Calu3 (cell line): ENCODE measurements at regions not wholly inside any gene's neighbourhood (a gene's known extent, or its start where the extent isn't known, plus 50 kb on each side); places are given as distances from the start of the nearest gene placed in this dataset.

ENCODE experiments used
- BruUV-seq: library from RNA; stranded (reverse); fragments of 400-500 nt; replicated peaks from 2 replicates; lab custom pipeline; 2021; lab: Mats Ljungman, UMichigan
- CTCF ChIA-PET: fragments of 300-600 bp; sonication (Branson Sonifier 250); formaldehyde crosslinking; loops from one replicate; lab custom pipeline; 2022; ENCODE audit warnings: antibody characterized with exemption; lab: Charles Lee
- DNase-seq: peaks from one replicate; pipeline ENCODE4 v3.0.0; 2022
- H3K27ac Mint-ChIP-seq: one replicate; pipeline ENCODE4 v1.8.0; 2022; ENCODE audit warnings: mixed read lengths; ENCODE audit not compliant: unreplicated experiment
- H3K27me3 Mint-ChIP-seq: one replicate; pipeline ENCODE4 v1.8.0; 2022; ENCODE audit warnings: mixed read lengths; ENCODE audit not compliant: unreplicated experiment
- H3K36me3 Mint-ChIP-seq: one replicate; pipeline ENCODE4 v1.8.0; 2022; ENCODE audit warnings: mild to moderate bottlenecking, moderate library complexity, mixed read lengths; ENCODE audit not compliant: insufficient read depth, unreplicated experiment
- H3K4me1 Mint-ChIP-seq: one replicate; pipeline ENCODE4 v1.8.0; 2022; ENCODE audit warnings: mild to moderate bottlenecking, low read depth, mixed read lengths; ENCODE audit not compliant: unreplicated experiment
- H3K4me3 Mint-ChIP-seq: one replicate; pipeline ENCODE4 v1.8.0; 2022; ENCODE audit warnings: mild to moderate bottlenecking, low read depth, moderate library complexity, mixed read lengths; ENCODE audit not compliant: unreplicated experiment
- H3K9me3 Mint-ChIP-seq: one replicate; pipeline ENCODE4 v1.8.0; 2022; ENCODE audit warnings: low read depth, mixed read lengths; ENCODE audit not compliant: unreplicated experiment
- intact Hi-C: fragments of 100-400 bp; cut with micrococcal nuclease; formaldehyde crosslinking; loops from one replicate; pipeline ENCODE4 v1.10.0; 2022; ENCODE audit not compliant: unreplicated experiment
- TF ChIP-seq, protein P1 (sequence below): fragments of 200-600 bp; IDR thresholded peaks from one replicate; pipeline ENCODE4 v1.8.0; 2022; ENCODE audit warnings: antibody characterized with exemption; ENCODE audit not compliant: unreplicated experiment

DNA sequence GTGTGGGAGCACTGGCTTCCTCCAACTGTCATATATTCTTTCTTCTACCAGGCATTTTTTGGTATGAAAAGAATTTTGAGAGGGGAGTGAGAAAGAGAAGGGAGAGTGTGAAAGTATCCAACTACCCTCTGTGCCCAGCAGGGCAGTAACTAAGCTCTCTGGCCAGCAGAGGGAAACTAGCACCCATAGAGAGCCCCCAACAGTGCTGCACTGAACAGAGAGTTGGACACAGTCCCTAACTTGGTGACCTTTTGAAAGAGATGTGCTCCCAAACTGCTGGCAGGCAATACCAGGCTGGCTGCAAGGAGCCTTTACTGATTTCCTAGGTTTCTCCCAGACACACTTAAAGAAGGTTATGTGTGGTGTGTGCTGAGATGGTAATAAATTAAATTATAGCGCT is 118.8 kb upstream of the PBX1 start:
- no peaks in the 10 kb centered on the region for H3K36me3 Mint-ChIP-seq
- peak; percentile 11 for DNase-seq
- H3K27me3 Mint-ChIP-seq: no peaks in the 10 kb centered on the region
- no peak overlapping the region for H3K27ac Mint-ChIP-seq
- CTCF ChIA-PET: interaction anchor here (0.6 kb wide), 2 partner anchors 10 to 162 kb away, joined by 3 to 6 read pairs; no protein-coding TSS in a partner anchor
- TF ChIP-seq, protein P1, sequence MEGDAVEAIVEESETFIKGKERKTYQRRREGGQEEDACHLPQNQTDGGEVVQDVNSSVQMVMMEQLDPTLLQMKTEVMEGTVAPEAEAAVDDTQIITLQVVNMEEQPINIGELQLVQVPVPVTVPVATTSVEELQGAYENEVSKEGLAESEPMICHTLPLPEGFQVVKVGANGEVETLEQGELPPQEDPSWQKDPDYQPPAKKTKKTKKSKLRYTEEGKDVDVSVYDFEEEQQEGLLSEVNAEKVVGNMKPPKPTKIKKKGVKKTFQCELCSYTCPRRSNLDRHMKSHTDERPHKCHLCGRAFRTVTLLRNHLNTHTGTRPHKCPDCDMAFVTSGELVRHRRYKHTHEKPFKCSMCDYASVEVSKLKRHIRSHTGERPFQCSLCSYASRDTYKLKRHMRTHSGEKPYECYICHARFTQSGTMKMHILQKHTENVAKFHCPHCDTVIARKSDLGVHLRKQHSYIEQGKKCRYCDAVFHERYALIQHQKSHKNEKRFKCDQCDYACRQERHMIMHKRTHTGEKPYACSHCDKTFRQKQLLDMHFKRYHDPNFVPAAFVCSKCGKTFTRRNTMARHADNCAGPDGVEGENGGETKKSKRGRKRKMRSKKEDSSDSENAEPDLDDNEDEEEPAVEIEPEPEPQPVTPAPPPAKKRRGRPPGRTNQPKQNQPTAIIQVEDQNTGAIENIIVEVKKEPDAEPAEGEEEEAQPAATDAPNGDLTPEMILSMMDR: peak; percentile 24
- H3K4me1 Mint-ChIP-seq: no peaks in the 10 kb centered on the region
- BruUV-seq: no TSS peak
- no peaks in the 10 kb centered on the region for H3K9me3 Mint-ChIP-seq
- no peak overlapping the region for H3K4me3 Mint-ChIP-seq
- intact Hi-C loops: loop anchor here (1.0 kb wide), 1 partner anchor 178 kb away; no protein-coding TSS in a partner anchor

DNA sequence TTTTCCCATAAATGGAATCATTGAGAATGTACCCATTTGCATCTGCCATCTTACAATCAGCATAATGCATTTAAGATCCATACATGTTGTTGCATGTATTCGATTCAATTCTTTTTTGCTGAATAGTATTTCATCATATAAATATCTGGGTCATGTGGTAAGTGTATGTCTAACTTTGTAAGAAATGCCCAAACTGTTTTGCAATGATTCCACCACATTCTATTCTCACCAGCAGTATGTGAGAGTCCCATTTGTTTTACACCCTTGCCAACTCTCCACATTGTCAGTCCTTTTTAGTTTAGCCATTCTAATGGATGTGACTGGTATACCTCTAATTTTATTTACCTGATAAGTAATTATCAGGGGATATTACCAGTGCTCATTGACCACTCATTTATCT is 115.8 kb upstream of the PBX1 start:
- intact Hi-C loops: no loop called here

DNA sequence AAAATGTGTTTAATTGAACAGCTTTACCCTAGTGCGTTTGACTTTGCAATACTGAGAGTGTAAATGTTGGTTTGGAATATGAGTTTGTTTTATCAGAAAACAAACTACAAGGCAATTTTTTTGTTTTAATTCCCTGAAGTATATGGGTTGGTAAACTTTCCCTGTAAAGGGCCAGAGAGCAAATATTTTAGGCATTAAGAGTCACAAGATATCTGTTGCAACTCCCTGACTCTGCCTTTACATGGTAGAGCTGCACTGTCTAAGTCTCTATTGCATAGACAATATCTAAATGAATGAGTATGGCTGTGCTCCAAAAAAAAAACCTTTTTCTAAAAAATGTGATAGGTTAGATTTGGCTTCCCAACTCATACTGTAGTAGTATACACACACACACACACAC is 115.1 kb upstream of the PBX1 start:
- H3K9me3 Mint-ChIP-seq: no peaks in the 10 kb centered on the region
- BruUV-seq: no TSS peak
- intact Hi-C loops: no loop called here
- no peak for DNase-seq
- no peak overlapping the region for H3K4me3 Mint-ChIP-seq
- H3K27me3 Mint-ChIP-seq: no peaks in the 10 kb centered on the region
- TF ChIP-seq, protein P1: no peak
- H3K36me3 Mint-ChIP-seq: no peaks in the 10 kb centered on the region
- no peaks in the 10 kb centered on the region for H3K4me1 Mint-ChIP-seq
- no peak overlapping the region for H3K27ac Mint-ChIP-seq
- CTCF ChIA-PET: no interaction called here

More for the DNA sequence above, 115.8 kb upstream of the PBX1 start:
- BruUV-seq: no TSS peak
- Mint-ChIP-seq H3K27me3 (no peaks in the 10 kb centered on the region), H3K36me3 (no peaks in the 10 kb centered on the region), H3K27ac (no peak overlapping the region), H3K4me1 (no peaks in the 10 kb centered on the region), H3K4me3 (no peak overlapping the region), H3K9me3 (no peaks in the 10 kb centered on the region)
- TF ChIP-seq, protein P1: no peak
- CTCF ChIA-PET: no interaction called here
- DNase-seq: no peak

DNA sequence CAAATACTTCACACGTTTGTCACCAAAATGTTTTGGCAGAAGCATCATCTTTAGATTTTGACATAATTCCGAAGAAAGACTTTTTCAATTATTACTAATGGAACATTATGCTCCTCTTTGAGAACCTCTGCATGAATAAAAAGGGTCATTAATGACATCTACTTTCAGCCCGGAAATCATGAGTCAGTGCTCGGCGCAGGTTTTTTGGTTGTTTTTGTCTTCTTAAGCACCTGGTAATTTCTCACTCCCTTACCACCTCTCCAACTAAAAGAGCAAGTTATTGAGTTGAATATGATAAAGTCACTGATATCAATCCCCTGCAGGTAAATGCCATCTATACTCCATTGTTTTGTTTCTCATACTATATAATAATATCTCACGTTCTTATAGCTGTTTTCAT is 113.0 kb upstream of the PBX1 start:
- intact Hi-C loops: no loop called here
- Mint-ChIP-seq H3K27me3 (no peaks in the 10 kb centered on the region), H3K27ac (no peak overlapping the region), H3K4me1 (no peaks in the 10 kb centered on the region), H3K4me3 (no peak overlapping the region), H3K36me3 (no peaks in the 10 kb centered on the region), H3K9me3 (no peaks in the 10 kb centered on the region)
- CTCF ChIA-PET: no interaction called here
- TF ChIP-seq, protein P1: no peak
- no TSS peak for BruUV-seq
- DNase-seq: no peak
